Head of caudate nucleus (tissue), 42 donors: ENCODE measurements at regions not wholly inside any gene's neighbourhood (a gene's known extent, or its start where the extent isn't known, plus 50 kb on each side); places are given as distances from the start of the nearest gene placed in this dataset.

ENCODE experiments used
- DNase-seq, 42 donors: peaks; one replicate each; pipeline versions ENCODE4 v3.0.0 to v3.0.0-alpha.2; 2020 to 2021; ENCODE audit warnings: mixed read lengths in 7 of 42
- intact Hi-C: fragments of 100-400 bp; cut with DNase I; formaldehyde crosslinking; loops from one replicate; pipeline ENCODE4 v1.15.0; 2022

GRCh38 chr9:19618816-19619215, 170.0 kb downstream of the SLC24A2 start:
- intact Hi-C loops: no loop called here
- DNase-seq: peak in 34 of 42 donors; percentile 25 to 95 (median 76)

- no peak for DNase-seq
- intact Hi-C loops: no loop called here
Measured at GRCh38 chr9:19615036-19615624, 173.7 kb downstream of the SLC24A2 start.

GRCh38 chr9:19614294-19614693, 174.5 kb downstream of the SLC24A2 start:
- intact Hi-C loops: no loop called here
- DNase-seq: no peak

GRCh38 chr9:19600538-19600937, 188.3 kb downstream of the SLC24A2 start:
- intact Hi-C loops: no loop called here
- DNase-seq: no peak

GRCh38 chr9:19598722-19599121, 189.9 kb downstream of the ACER2 start:
- intact Hi-C loops: no loop called here
- DNase-seq: no peak

- DNase-seq: no peak
- intact Hi-C loops: no loop called here
Measured at GRCh38 chr9:19597176-19597575, 188.4 kb downstream of the ACER2 start.

- no peak for DNase-seq
- intact Hi-C loops: no loop called here
Measured at GRCh38 chr9:19595003-19595402, 186.2 kb downstream of the ACER2 start.

- intact Hi-C loops: no loop called here
- DNase-seq: no peak
Measured at GRCh38 chr9:19587678-19588077, 178.9 kb downstream of the ACER2 start.

GRCh38 chr9:19583890-19584289, 175.1 kb downstream of the ACER2 start:
- no peak for DNase-seq
- intact Hi-C loops: no loop called here

- intact Hi-C loops: no loop called here
- no peak for DNase-seq
Measured at GRCh38 chr9:19577411-19577810, 168.6 kb downstream of the ACER2 start.

- intact Hi-C loops: no loop called here
- DNase-seq: no peak
Measured at GRCh38 chr9:19568946-19569345, 160.1 kb downstream of the ACER2 start.

GRCh38 chr9:19564396-19565061, 155.7 kb downstream of the ACER2 start:
- intact Hi-C loops: no loop called here
- peak in 12 of 42 donors; percentile 20 to 73 (median 49) for DNase-seq

GRCh38 chr9:19555214-19555613, 146.4 kb downstream of the ACER2 start:
- intact Hi-C loops: no loop called here
- DNase-seq: no peak

- intact Hi-C loops: no loop called here
- no peak for DNase-seq
Measured at GRCh38 chr9:19554529-19554928, 145.7 kb downstream of the ACER2 start.

GRCh38 chr9:19553441-19553840, 144.6 kb downstream of the ACER2 start:
- DNase-seq: peak in 17 of 42 donors; percentile 17 to 76 (median 41)
- intact Hi-C loops: no loop called here

GRCh38 chr9:19552282-19553105, 143.7 kb downstream of the ACER2 start:
- peak in 5 of 42 donors; percentile 19 to 48 (median 31) for DNase-seq

GRCh38 chr9:19551124-19551929, 142.5 kb downstream of the ACER2 start:
- peak in 3 of 42 donors; percentile 10 to 32 (median 20) for DNase-seq

More at GRCh38 chr9:19552282-19553105, 143.7 kb downstream of the ACER2 start:
- intact Hi-C loops: no loop called here

GRCh38 chr9:19550009-19550408, 141.2 kb downstream of the ACER2 start:
- intact Hi-C loops: no loop called here
- no peak for DNase-seq

More at GRCh38 chr9:19551124-19551929, 142.5 kb downstream of the ACER2 start:
- intact Hi-C loops: no loop called here

GRCh38 chr9:19533373-19533772, 124.6 kb downstream of the ACER2 start:
- intact Hi-C loops: no loop called here
- DNase-seq: no peak
